CD4-positive, alpha-beta memory T cell (primary cell): ENCODE measurements at regions not wholly inside any gene's neighbourhood (a gene's known extent, or its start where the extent isn't known, plus 50 kb on each side); places are given as distances from the start of the nearest gene placed in this dataset.

Experiments
- CTCF ChIA-PET: fragments of 350-600 bp; sonication (Branson Sonifier 250); formaldehyde crosslinking; loops from one replicate; lab custom pipeline; 2021; ENCODE audit warnings: inconsistent platforms; ENCODE audit not compliant: partially characterized antibody; lab: Charles Lee
- POLR2A ChIA-PET: fragments of 350-600 bp; sonication (Branson Sonifier 250); formaldehyde crosslinking; loops from one replicate; lab custom pipeline; 2021; ENCODE audit not compliant: partially characterized antibody; lab: Charles Lee
- DNase-seq, 5 donors: peaks; one replicate each; pipeline versions ENCODE4 v3.0.0 to v3.0.0-alpha.2; 2020 to 2022; ENCODE audit warnings: mixed read lengths in 1 of 5
- H3K27ac ChIP-seq: one replicate; pipeline ENCODE4 v1.7.0; 2013; ENCODE audit warnings: low read depth, low read length
- H3K27me3 ChIP-seq: 2 replicates; pipeline ENCODE4 v1.7.0; 2013; ENCODE audit warnings: mild to moderate bottlenecking, low read length, moderate library complexity; ENCODE audit not compliant: insufficient read depth
- H3K36me3 ChIP-seq: 2 replicates; pipeline ENCODE4 v1.7.0; 2013; ENCODE audit warnings: mild to moderate bottlenecking, low read length, moderate library complexity; ENCODE audit not compliant: insufficient read depth
- H3K4me1 ChIP-seq: 2 replicates; pipeline ENCODE4 v1.7.0; 2013; ENCODE audit warnings: mild to moderate bottlenecking, low read length, moderate library complexity; ENCODE audit not compliant: insufficient read depth
- H3K4me3 ChIP-seq, 2 donors: one replicate each; pipeline ENCODE4 v1.7.0; 2013; ENCODE audit warnings: low read length in 2 of 2, mild to moderate bottlenecking in 1 of 2
- H3K9me3 ChIP-seq, 2 donors: one replicate each; pipeline ENCODE4 v1.7.0; 2013; ENCODE audit warnings: low read length in 2 of 2, control low read depth in 1 of 2; ENCODE audit not compliant: control insufficient read depth in 1 of 2
- H3K27ac Mint-ChIP-seq, 7 donors: one replicate each; pipeline ENCODE4 v1.8.0; 2020 to 2021; ENCODE audit warnings: mixed read lengths in 7 of 7, mild to moderate bottlenecking in 6 of 7, inconsistent platforms in 3 of 7, moderate library complexity in 3 of 7
- H3K27me3 Mint-ChIP-seq, 2 donors: one replicate each; pipeline ENCODE4 v1.8.0; 2020 to 2021; ENCODE audit warnings: mixed read lengths in 2 of 2
- H3K36me3 Mint-ChIP-seq, 2 donors: one replicate each; pipeline ENCODE4 v1.8.0; 2020 to 2021; ENCODE audit warnings: mixed read lengths in 2 of 2, inconsistent platforms in 1 of 2, mild to moderate bottlenecking in 1 of 2
- H3K4me1 Mint-ChIP-seq, 4 donors: one replicate each; pipeline ENCODE4 v1.8.0; 2020 to 2021; ENCODE audit warnings: mixed read lengths in 4 of 4, mild to moderate bottlenecking in 1 of 4
- H3K4me3 Mint-ChIP-seq, 8 donors: one replicate each; pipeline ENCODE4 v1.8.0; 2020 to 2021; ENCODE audit warnings: mixed read lengths in 8 of 8, mild to moderate bottlenecking in 7 of 8, moderate library complexity in 6 of 8, inconsistent platforms in 3 of 8
- H3K9me3 Mint-ChIP-seq, 8 donors: one replicate each; pipeline ENCODE4 v1.8.0; 2020 to 2021; ENCODE audit warnings: mixed read lengths in 8 of 8, mild to moderate bottlenecking in 5 of 8, inconsistent platforms in 3 of 8, moderate library complexity in 1 of 8
- intact Hi-C: fragments of 100-400 bp; cut with micrococcal nuclease; formaldehyde crosslinking; loops from one replicate; pipeline ENCODE4 v1.15.1; 2023

GRCh38 chr4:189443341-189443740 lies 497.3 kb upstream of the FRG1 start:
- no peak overlapping the region for H3K4me3 ChIP-seq
- CTCF ChIA-PET, result no interaction called here
- H3K36me3 ChIP-seq, result no peaks in the 10 kb centered on the region
- H3K9me3 ChIP-seq, result no peaks in the 10 kb centered on the region
- no peak for DNase-seq
- Mint-ChIP-seq H3K4me3 (no peak overlapping the region), H3K27ac (no peak overlapping the region), H3K9me3 (peaks cover 0 to 2% (median under 1%) of the 10 kb centered on the region in 8 donors), H3K4me1 (no peaks in the 10 kb centered on the region), H3K36me3 (no peaks in the 10 kb centered on the region), H3K27me3 (no peaks in the 10 kb centered on the region)
- H3K27me3 ChIP-seq, result no peaks in the 10 kb centered on the region
- no peaks in the 10 kb centered on the region for H3K4me1 ChIP-seq
- intact Hi-C loops, result no loop called here
- POLR2A ChIA-PET, result no interaction called here
- no peak overlapping the region for H3K27ac ChIP-seq

DNA sequence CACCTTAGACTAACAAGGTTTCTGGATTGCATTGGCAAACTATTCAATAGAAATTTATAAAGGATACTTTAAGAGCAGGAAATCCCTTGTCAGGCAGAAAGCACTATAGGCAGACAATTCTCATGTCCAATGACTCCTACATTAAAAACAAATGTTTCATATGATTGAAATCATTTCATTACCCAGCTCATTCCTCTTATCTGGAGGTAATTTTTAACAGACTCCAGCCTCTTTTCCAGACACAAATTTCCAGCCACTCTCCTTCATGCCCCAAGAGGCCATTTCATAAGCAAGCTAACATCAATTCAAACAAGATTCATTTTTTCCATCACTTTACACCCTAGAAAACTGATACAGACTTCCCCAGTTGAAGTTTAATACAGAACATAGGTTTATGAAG lies 495.1 kb upstream of the FRG1 start:
- H3K4me3 ChIP-seq, result no peak overlapping the region
- H3K9me3 Mint-ChIP-seq, result peaks cover 0 to 19% (median 6%) of the 10 kb centered on the region in 8 donors
- POLR2A ChIA-PET, result no interaction called here
- no peaks in the 10 kb centered on the region for H3K27me3 ChIP-seq
- H3K27ac ChIP-seq, result no peak overlapping the region
- no peak overlapping the region for H3K4me3 Mint-ChIP-seq
- CTCF ChIA-PET, result no interaction called here
- intact Hi-C loops, result no loop called here
- no peaks in the 10 kb centered on the region for H3K9me3 ChIP-seq
- H3K27ac Mint-ChIP-seq, result no peak overlapping the region
- no peaks in the 10 kb centered on the region for H3K27me3 Mint-ChIP-seq
- H3K4me1 ChIP-seq, result no peaks in the 10 kb centered on the region
- DNase-seq, result no peak
- H3K36me3 ChIP-seq, result no peaks in the 10 kb centered on the region
- no peaks in the 10 kb centered on the region for H3K36me3 Mint-ChIP-seq
- H3K4me1 Mint-ChIP-seq, result no peaks in the 10 kb centered on the region

- H3K27ac ChIP-seq, result no peak overlapping the region
Observed at GRCh38 chr4:189463734-189464133, 476.9 kb upstream of the FRG1 start.

GRCh38 chr4:189494407-189494806 lies 446.3 kb upstream of the FRG1 start:
- POLR2A ChIA-PET, result no interaction called here
- no peaks in the 10 kb centered on the region for H3K36me3 ChIP-seq
- no peaks in the 10 kb centered on the region for H3K4me1 ChIP-seq
- no peaks in the 10 kb centered on the region for H3K27me3 ChIP-seq
- H3K36me3 Mint-ChIP-seq, result no peaks in the 10 kb centered on the region
- no peak overlapping the region for H3K27ac Mint-ChIP-seq
- peaks cover 0 to 2% of the 10 kb centered on the region in 2 donors for H3K27me3 Mint-ChIP-seq
- H3K9me3 Mint-ChIP-seq, result peaks cover 0 to 15% (median 8%) of the 10 kb centered on the region in 8 donors
- intact Hi-C loops, result no loop called here
- H3K4me3 Mint-ChIP-seq, result no peak overlapping the region
- CTCF ChIA-PET, result no interaction called here
- H3K4me3 ChIP-seq, result no peak overlapping the region
- no peaks in the 10 kb centered on the region for H3K4me1 Mint-ChIP-seq
- no peaks in the 10 kb centered on the region for H3K9me3 ChIP-seq
- no peak for DNase-seq
- H3K27ac ChIP-seq, result no peak overlapping the region

More at GRCh38 chr4:189463734-189464133, 476.9 kb upstream of the FRG1 start:
- no peak overlapping the region for H3K4me3 ChIP-seq
- H3K27me3 ChIP-seq, result no peaks in the 10 kb centered on the region
- ChIA-PET POLR2A (no interaction called here), CTCF (no interaction called here)
- Mint-ChIP-seq H3K4me1 (no peaks in the 10 kb centered on the region), H3K27ac (no peak overlapping the region), H3K9me3 (peaks cover 2 to 24% (median 11%) of the 10 kb centered on the region in 8 donors), H3K27me3 (no peaks in the 10 kb centered on the region), H3K36me3 (no peaks in the 10 kb centered on the region), H3K4me3 (no peak overlapping the region)
- H3K4me1 ChIP-seq, result no peaks in the 10 kb centered on the region
- peaks cover 0 to 3% of the 10 kb centered on the region in 2 donors for H3K9me3 ChIP-seq
- intact Hi-C loops, result no loop called here
- no peak for DNase-seq
- no peaks in the 10 kb centered on the region for H3K36me3 ChIP-seq

DNA sequence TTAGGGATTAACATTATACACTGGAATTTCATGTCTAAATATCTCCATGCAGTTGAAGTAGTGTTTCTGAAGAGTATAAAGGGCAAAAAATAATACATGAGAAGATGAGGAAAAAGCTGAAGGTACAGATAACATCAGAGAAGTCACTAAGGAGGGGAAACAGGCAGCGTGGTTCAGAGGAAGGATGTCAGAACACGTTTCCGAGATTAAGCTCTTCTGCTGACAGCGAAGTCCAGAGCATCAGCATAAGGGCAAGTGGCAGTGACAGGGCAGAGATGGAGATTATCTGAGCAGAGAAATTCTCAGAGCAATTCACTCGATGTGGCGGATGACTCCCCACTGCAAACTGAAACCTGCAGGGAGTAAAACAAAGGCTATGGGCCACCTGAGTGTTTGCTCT lies 443.2 kb upstream of the FRG1 start:
- intact Hi-C loops, result no loop called here
- H3K4me3 Mint-ChIP-seq, result no peak overlapping the region
- POLR2A ChIA-PET, result no interaction called here

GRCh38 chr4:189497996-189498395 lies 442.7 kb upstream of the FRG1 start:
- no peak overlapping the region for H3K4me3 Mint-ChIP-seq
- H3K27ac ChIP-seq, result no peak overlapping the region
- H3K4me1 ChIP-seq, result no peaks in the 10 kb centered on the region
- H3K36me3 ChIP-seq, result no peaks in the 10 kb centered on the region
- H3K27me3 Mint-ChIP-seq, result peaks cover 0 to 2% of the 10 kb centered on the region in 2 donors
- no peaks in the 10 kb centered on the region for H3K27me3 ChIP-seq
- H3K9me3 ChIP-seq, result no peaks in the 10 kb centered on the region
- H3K27ac Mint-ChIP-seq, result peak overlapping the region in 1 of 7 donors; percentile 39
- H3K4me1 Mint-ChIP-seq, result peaks cover 0 to 4% (median 0%) of the 10 kb centered on the region in 4 donors
- ChIA-PET CTCF (no interaction called here), POLR2A (no interaction called here)
- peaks cover 0 to 4% (median 2%) of the 10 kb centered on the region in 8 donors for H3K9me3 Mint-ChIP-seq
- intact Hi-C loops, result no loop called here
- no peaks in the 10 kb centered on the region for H3K36me3 Mint-ChIP-seq
- H3K4me3 ChIP-seq, result no peak overlapping the region
- DNase-seq, result no peak

More for the DNA sequence above, 443.2 kb upstream of the FRG1 start:
- CTCF ChIA-PET, result no interaction called here
- DNase-seq, result no peak
- Histone ChIP-seq H3K27me3 (no peaks in the 10 kb centered on the region), H3K36me3 (no peaks in the 10 kb centered on the region), H3K27ac (no peak overlapping the region), H3K4me1 (no peaks in the 10 kb centered on the region), H3K4me3 (no peak overlapping the region), H3K9me3 (no peaks in the 10 kb centered on the region)
- no peaks in the 10 kb centered on the region for H3K36me3 Mint-ChIP-seq
- peak overlapping the region in 1 of 7 donors; percentile 39 for H3K27ac Mint-ChIP-seq
- H3K4me1 Mint-ChIP-seq, result no peaks in the 10 kb centered on the region
- H3K27me3 Mint-ChIP-seq, result peaks cover 0 to 2% of the 10 kb centered on the region in 2 donors
- peaks cover 0 to 5% (median 4%) of the 10 kb centered on the region in 8 donors for H3K9me3 Mint-ChIP-seq

- Mint-ChIP-seq H3K9me3 (peaks cover 0 to 4% (median under 1%) of the 10 kb centered on the region in 8 donors), H3K4me1 (peaks cover 0 to 5% (median 0%) of the 10 kb centered on the region in 4 donors), H3K27me3 (peaks cover 0 to 2% of the 10 kb centered on the region in 2 donors), H3K27ac (no peak overlapping the region), H3K36me3 (no peaks in the 10 kb centered on the region), H3K4me3 (no peak overlapping the region)
- H3K36me3 ChIP-seq, result no peaks in the 10 kb centered on the region
- no peaks in the 10 kb centered on the region for H3K4me1 ChIP-seq
- intact Hi-C loops, result no loop called here
- CTCF ChIA-PET, result no interaction called here
- POLR2A ChIA-PET, result no interaction called here
- no peak overlapping the region for H3K27ac ChIP-seq
- DNase-seq, result no peak
- no peak overlapping the region for H3K4me3 ChIP-seq
- H3K9me3 ChIP-seq, result no peaks in the 10 kb centered on the region
- H3K27me3 ChIP-seq, result no peaks in the 10 kb centered on the region
Observed at GRCh38 chr4:189498457-189498856, 442.2 kb upstream of the FRG1 start.

DNA sequence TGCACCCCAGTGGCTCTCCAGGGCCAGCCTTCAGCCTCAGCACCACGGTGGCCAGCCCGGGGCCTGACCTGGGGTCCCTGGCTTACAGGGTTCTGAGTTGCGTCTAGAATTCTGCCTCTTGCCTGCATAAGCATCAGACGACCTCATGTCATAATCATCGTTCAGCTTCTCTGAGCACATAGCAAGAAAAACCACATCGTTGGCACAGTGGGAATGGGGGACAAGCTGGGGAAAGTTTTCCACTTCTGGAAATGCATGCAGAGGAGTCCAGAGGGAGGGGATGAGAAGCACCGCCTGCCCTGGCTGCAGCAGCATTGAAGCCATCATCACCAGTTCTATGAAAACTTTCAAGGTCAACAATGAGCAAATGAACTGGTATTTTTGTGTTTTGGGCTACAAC lies 441.0 kb upstream of the FRG1 start:
- Histone ChIP-seq H3K4me1 (no peaks in the 10 kb centered on the region), H3K27ac (no peak overlapping the region), H3K36me3 (no peaks in the 10 kb centered on the region), H3K27me3 (no peaks in the 10 kb centered on the region), H3K4me3 (no peak overlapping the region), H3K9me3 (no peaks in the 10 kb centered on the region)
- peaks cover 0 to 5% (median 0%) of the 10 kb centered on the region in 4 donors for H3K4me1 Mint-ChIP-seq
- H3K27ac Mint-ChIP-seq, result no peak overlapping the region
- H3K9me3 Mint-ChIP-seq, result peaks cover 0 to 4% (median 0%) of the 10 kb centered on the region in 8 donors
- no peaks in the 10 kb centered on the region for H3K36me3 Mint-ChIP-seq
- H3K27me3 Mint-ChIP-seq, result peaks cover 0 to 2% of the 10 kb centered on the region in 2 donors
- H3K4me3 Mint-ChIP-seq, result no peak overlapping the region
- ChIA-PET CTCF (no interaction called here), POLR2A (no interaction called here)
- intact Hi-C loops, result no loop called here
- no peak for DNase-seq
